ENCODE measurements at regions not wholly inside any gene's neighbourhood (a gene's known extent, or its start where the extent isn't known, plus 50 kb on each side); places are given as distances from the start of the nearest gene placed in this dataset.

GRCh38 chr12:98403385-98403784 is 112.0 kb upstream of the TMPO start:
- H3K9me3 Mint-ChIP-seq, result no peaks in the 10 kb centered on the region
- peaks cover 34% of the 10 kb centered on the region for H3K4me1 Mint-ChIP-seq (ENCODE audit: low read depth)
- no peaks in the 10 kb centered on the region for H3K36me3 Mint-ChIP-seq (ENCODE audit: low read depth)
- H3K27me3 Mint-ChIP-seq, result no peaks in the 10 kb centered on the region
- no peak overlapping the region for H3K27ac Mint-ChIP-seq
- H3K4me3 Mint-ChIP-seq, result no peak overlapping the region
- intact Hi-C loops (cut with micrococcal nuclease), result no loop called here

GRCh38 chr12:98403936-98404335 is 111.5 kb upstream of the TMPO start:
- Mint-ChIP-seq H3K4me1 (ENCODE audit: low read depth) (peaks cover 34% of the 10 kb centered on the region), H3K27ac (no peak overlapping the region), H3K4me3 (no peak overlapping the region), H3K27me3 (no peaks in the 10 kb centered on the region), H3K9me3 (no peaks in the 10 kb centered on the region), H3K36me3 (ENCODE audit: low read depth) (no peaks in the 10 kb centered on the region)
- intact Hi-C loops (cut with micrococcal nuclease), result no loop called here

GRCh38 chr12:98405805-98406366 is 109.5 kb upstream of the TMPO start:
- Mint-ChIP-seq H3K27me3 (no peaks in the 10 kb centered on the region), H3K36me3 (ENCODE audit: low read depth) (no peaks in the 10 kb centered on the region), H3K27ac (no peak overlapping the region), H3K9me3 (no peaks in the 10 kb centered on the region), H3K4me3 (no peak overlapping the region), H3K4me1 (ENCODE audit: low read depth) (peaks cover 24% of the 10 kb centered on the region)
- intact Hi-C loops (cut with micrococcal nuclease), result no loop called here

- no peak overlapping the region for H3K27ac Mint-ChIP-seq
- H3K9me3 Mint-ChIP-seq, result no peaks in the 10 kb centered on the region
- H3K36me3 Mint-ChIP-seq (ENCODE audit: low read depth), result no peaks in the 10 kb centered on the region
- intact Hi-C loops (cut with micrococcal nuclease), result no loop called here
- H3K4me1 Mint-ChIP-seq (ENCODE audit: low read depth), result peaks cover 22% of the 10 kb centered on the region
- H3K4me3 Mint-ChIP-seq, result no peak overlapping the region
- no peaks in the 10 kb centered on the region for H3K27me3 Mint-ChIP-seq
Measured at GRCh38 chr12:98406378-98406777, 109.0 kb upstream of the TMPO start.

- H3K4me1 Mint-ChIP-seq (ENCODE audit: low read depth), result peaks cover 17% of the 10 kb centered on the region
- no peaks in the 10 kb centered on the region for H3K36me3 Mint-ChIP-seq (ENCODE audit: low read depth)
- no peaks in the 10 kb centered on the region for H3K9me3 Mint-ChIP-seq
- H3K27me3 Mint-ChIP-seq, result no peaks in the 10 kb centered on the region
- H3K27ac Mint-ChIP-seq, result no peak overlapping the region
- intact Hi-C loops (cut with micrococcal nuclease), result no loop called here
- H3K4me3 Mint-ChIP-seq, result no peak overlapping the region
Measured at GRCh38 chr12:98408681-98409080, 106.7 kb upstream of the TMPO start.

- no peaks in the 10 kb centered on the region for H3K9me3 Mint-ChIP-seq
- no peaks in the 10 kb centered on the region for H3K27me3 Mint-ChIP-seq
- H3K4me1 Mint-ChIP-seq (ENCODE audit: low read depth), result peaks cover 11% of the 10 kb centered on the region
- intact Hi-C loops (cut with micrococcal nuclease), result no loop called here
- no peaks in the 10 kb centered on the region for H3K36me3 Mint-ChIP-seq (ENCODE audit: low read depth)
- no peak overlapping the region for H3K27ac Mint-ChIP-seq
- no peak overlapping the region for H3K4me3 Mint-ChIP-seq
Measured at GRCh38 chr12:98409548-98409947, 105.8 kb upstream of the TMPO start.

- no peaks in the 10 kb centered on the region for H3K9me3 Mint-ChIP-seq
- peaks cover 11% of the 10 kb centered on the region for H3K4me1 Mint-ChIP-seq (ENCODE audit: low read depth)
- H3K27ac Mint-ChIP-seq, result no peak overlapping the region
- H3K27me3 Mint-ChIP-seq, result no peaks in the 10 kb centered on the region
- H3K36me3 Mint-ChIP-seq (ENCODE audit: low read depth), result no peaks in the 10 kb centered on the region
- H3K4me3 Mint-ChIP-seq, result no peak overlapping the region
- intact Hi-C loops (cut with micrococcal nuclease), result no loop called here
Measured at GRCh38 chr12:98410356-98410755, 105.0 kb upstream of the TMPO start.

- intact Hi-C loops (cut with micrococcal nuclease), result loop anchor here (5.0 kb wide), 1 partner anchor 115 kb away; no protein-coding TSS in a partner anchor
- peaks cover 34% of the 10 kb centered on the region for H3K4me1 Mint-ChIP-seq (ENCODE audit: low read depth)
- no peaks in the 10 kb centered on the region for H3K36me3 Mint-ChIP-seq (ENCODE audit: low read depth)
- H3K27ac Mint-ChIP-seq, result no peak overlapping the region
- no peaks in the 10 kb centered on the region for H3K9me3 Mint-ChIP-seq
- no peak overlapping the region for H3K4me3 Mint-ChIP-seq
- no peaks in the 10 kb centered on the region for H3K27me3 Mint-ChIP-seq
Measured at GRCh38 chr12:98416845-98417244, 98.5 kb upstream of the TMPO start.

- H3K4me3 Mint-ChIP-seq, result no peak overlapping the region
- no peaks in the 10 kb centered on the region for H3K9me3 Mint-ChIP-seq
- H3K36me3 Mint-ChIP-seq (ENCODE audit: low read depth), result no peaks in the 10 kb centered on the region
- no peaks in the 10 kb centered on the region for H3K27me3 Mint-ChIP-seq
- intact Hi-C loops (cut with micrococcal nuclease), result loop anchor here (5.0 kb wide), 1 partner anchor 115 kb away; no protein-coding TSS in a partner anchor
- peaks cover 34% of the 10 kb centered on the region for H3K4me1 Mint-ChIP-seq (ENCODE audit: low read depth)
- H3K27ac Mint-ChIP-seq, result no peak overlapping the region
Measured at GRCh38 chr12:98417266-98417665, 98.1 kb upstream of the TMPO start.

GRCh38 chr12:98418357-98419075 is 96.9 kb upstream of the TMPO start:
- Mint-ChIP-seq H3K36me3 (ENCODE audit: low read depth) (no peaks in the 10 kb centered on the region), H3K9me3 (no peaks in the 10 kb centered on the region), H3K27ac (peak overlapping the region; percentile 23), H3K4me3 (no peak overlapping the region), H3K4me1 (ENCODE audit: low read depth) (peaks cover 34% of the 10 kb centered on the region), H3K27me3 (no peaks in the 10 kb centered on the region)
- intact Hi-C loops (cut with micrococcal nuclease), result loop anchor here (5.0 kb wide), 1 partner anchor 114 kb away; no protein-coding TSS in a partner anchor

- intact Hi-C loops (cut with micrococcal nuclease), result loop anchor here (5.0 kb wide), 1 partner anchor 113 kb away; no protein-coding TSS in a partner anchor
- no peaks in the 10 kb centered on the region for H3K9me3 Mint-ChIP-seq
- H3K4me1 Mint-ChIP-seq (ENCODE audit: low read depth), result peaks cover 34% of the 10 kb centered on the region
- H3K27me3 Mint-ChIP-seq, result no peaks in the 10 kb centered on the region
- no peak overlapping the region for H3K4me3 Mint-ChIP-seq
- H3K27ac Mint-ChIP-seq, result no peak overlapping the region
- H3K36me3 Mint-ChIP-seq (ENCODE audit: low read depth), result no peaks in the 10 kb centered on the region
Measured at GRCh38 chr12:98419081-98419794, 96.2 kb upstream of the TMPO start.

- H3K4me1 Mint-ChIP-seq (ENCODE audit: low read depth), result peaks cover 36% of the 10 kb centered on the region
- no peak overlapping the region for H3K4me3 Mint-ChIP-seq
- no peaks in the 10 kb centered on the region for H3K36me3 Mint-ChIP-seq (ENCODE audit: low read depth)
- no peaks in the 10 kb centered on the region for H3K27me3 Mint-ChIP-seq
- no peaks in the 10 kb centered on the region for H3K9me3 Mint-ChIP-seq
- intact Hi-C loops (cut with micrococcal nuclease), result loop anchor here (5.0 to 10.0 kb wide), 2 partner anchors 55 to 112 kb away; no protein-coding TSS in a partner anchor
- H3K27ac Mint-ChIP-seq, result no peak overlapping the region
Measured at GRCh38 chr12:98419795-98420404, 95.5 kb upstream of the TMPO start.

- no peaks in the 10 kb centered on the region for H3K27me3 Mint-ChIP-seq
- H3K27ac Mint-ChIP-seq, result no peak overlapping the region
- H3K4me1 Mint-ChIP-seq (ENCODE audit: low read depth), result peaks cover 38% of the 10 kb centered on the region
- no peaks in the 10 kb centered on the region for H3K9me3 Mint-ChIP-seq
- intact Hi-C loops (cut with micrococcal nuclease), result loop anchor here (10.0 kb wide), 1 partner anchor 54 kb away; no protein-coding TSS in a partner anchor
- no peaks in the 10 kb centered on the region for H3K36me3 Mint-ChIP-seq (ENCODE audit: low read depth)
- no peak overlapping the region for H3K4me3 Mint-ChIP-seq
Measured at GRCh38 chr12:98420461-98420860, 94.9 kb upstream of the TMPO start.

GRCh38 chr12:98421316-98421715 is 94.1 kb upstream of the TMPO start:
- no peak overlapping the region for H3K4me3 Mint-ChIP-seq
- intact Hi-C loops (cut with micrococcal nuclease), result loop anchor here (10.0 kb wide), 1 partner anchor 53 kb away; no protein-coding TSS in a partner anchor
- no peak overlapping the region for H3K27ac Mint-ChIP-seq
- no peaks in the 10 kb centered on the region for H3K9me3 Mint-ChIP-seq
- H3K4me1 Mint-ChIP-seq (ENCODE audit: low read depth), result peaks cover 38% of the 10 kb centered on the region
- no peaks in the 10 kb centered on the region for H3K36me3 Mint-ChIP-seq (ENCODE audit: low read depth)
- H3K27me3 Mint-ChIP-seq, result no peaks in the 10 kb centered on the region

All from dendritic cell treated with granulocyte-macrophage colony-stimulating factor and Interleukin-4, amounts not matched to agents 40 ng/mL and 50 ng/mL, for 4 days (primary cell).